Keratinocyte (primary cell): ENCODE measurements at regions not wholly inside any gene's neighbourhood (a gene's known extent, or its start where the extent isn't known, plus 50 kb on each side); places are given as distances from the start of the nearest gene placed in this dataset.

Source experiments
- DNase-seq: peaks from one replicate; pipeline ENCODE4 v3.0.0-alpha.2; 2011; ENCODE audit warnings: low read depth, missing footprints, low spot score
- FAIRE-seq: peaks from 2 replicates; lab custom pipeline; 2011; peaks lifted over from hg19 to GRCh38; lab: Jason Lieb, UNC
- H2AFZ ChIP-seq: 2 replicates; pipeline ENCODE4 v1.6.0; 2012; ENCODE audit warnings: low read length, control low read depth, inconsistent platforms; ENCODE audit not compliant: control insufficient read depth
- H3K27ac ChIP-seq: 2 replicates; pipeline ENCODE4 v1.5.1; 2011; ENCODE audit warnings: low read length; ENCODE audit not compliant: control insufficient read depth, insufficient read depth
- H3K27me3 ChIP-seq: 3 replicates; pipeline ENCODE4 v1.6.0; 2011; ENCODE audit warnings: low read length; ENCODE audit not compliant: control insufficient read depth, insufficient read depth; ENCODE audit errors: extremely low read depth
- H3K36me3 ChIP-seq, 2 experiments: 2 replicates in 1 of 2; 3 replicates in 1 of 2; pipeline ENCODE4 v1.5.1; 2011; ENCODE audit warnings: low read length in 2 of 2, mild to moderate bottlenecking in 1 of 2; ENCODE audit not compliant: control insufficient read depth in 2 of 2, insufficient read depth in 2 of 2; ENCODE audit errors: extremely low read depth in 1 of 2
- H3K4me1 ChIP-seq: 3 replicates; pipeline ENCODE4 v1.5.1; 2011; ENCODE audit warnings: low read length; ENCODE audit not compliant: control insufficient read depth, insufficient read depth; ENCODE audit errors: extremely low read depth
- H3K4me2 ChIP-seq: 3 replicates; pipeline ENCODE4 v1.6.0; 2011; ENCODE audit warnings: low read depth, low read length; ENCODE audit not compliant: control insufficient read depth, insufficient read depth; ENCODE audit errors: extremely low read depth
- H3K4me3 ChIP-seq, 3 experiments: fragments of 200-600 bp in 1 of 3; sonication (generic) in 1 of 3; 2 replicates in 2 of 3; 3 replicates in 1 of 3; pipeline ENCODE4 v1.5.1; 2011 to 2016; ENCODE audit warnings: low read length in 3 of 3, mild to moderate bottlenecking in 3 of 3, control low read depth in 2 of 3, inconsistent platforms in 1 of 3, low read depth in 1 of 3, mixed read lengths in 1 of 3, mixed run types in 1 of 3, moderate library complexity in 1 of 3; ENCODE audit not compliant: control insufficient read depth in 2 of 3, insufficient read depth in 2 of 3; ENCODE audit errors: extremely low read depth in 1 of 3
- H3K79me2 ChIP-seq: 2 replicates; pipeline ENCODE4 v1.6.0; 2012; ENCODE audit warnings: low read length; ENCODE audit not compliant: control insufficient read depth, insufficient read depth
- H3K9ac ChIP-seq: 3 replicates; pipeline ENCODE4 v1.6.0; 2011; ENCODE audit warnings: low read length; ENCODE audit not compliant: control insufficient read depth, insufficient read depth; ENCODE audit errors: extremely low read depth
- H3K9me1 ChIP-seq: 3 replicates; pipeline ENCODE4 v1.6.0; 2011; ENCODE audit warnings: low read length; ENCODE audit not compliant: control insufficient read depth, insufficient read depth; ENCODE audit errors: extremely low read depth
- H3K9me3 ChIP-seq: 2 replicates; pipeline ENCODE4 v1.5.1; 2012; ENCODE audit warnings: low read depth, low read length; ENCODE audit not compliant: control insufficient read depth
- H4K20me1 ChIP-seq: 3 replicates; pipeline ENCODE4 v1.6.0; 2011; ENCODE audit warnings: low read length; ENCODE audit not compliant: control insufficient read depth, insufficient read depth; ENCODE audit errors: extremely low read depth
- EZH2 ChIP-seq: IDR thresholded peaks from one replicate; pipeline ENCODE4 v1.6.1; 2012; ENCODE audit warnings: inconsistent platforms, mild to moderate bottlenecking, low read length, moderate library complexity
- dilution Hi-C: fragments of 300-500 bp; cut with MboI; formaldehyde crosslinking; loops from one replicate; pipeline ENCODE4 v1.7.0; 2020; ENCODE audit warnings: low sequenced_read_pairs; ENCODE audit not compliant: extremely low pct_ligation_motif_present
- TF ChIP-seq, protein P1 (sequence below), 3 experiments: IDR thresholded peaks in 1 of 3; conservative IDR thresholded peaks in 1 of 3; optimal IDR thresholded peaks in 1 of 3; 2 replicates in 2 of 3; 3 replicates in 1 of 3; pipeline versions ENCODE3 to v1.5.1; 2011; ENCODE audit warnings: low read length in 3 of 3, mild to moderate bottlenecking in 3 of 3, moderate library complexity in 2 of 3, control low read depth in 1 of 3, inconsistent platforms in 1 of 3; ENCODE audit not compliant: insufficient read depth in 2 of 3; ENCODE audit errors: extremely low read depth in 1 of 3

DNA sequence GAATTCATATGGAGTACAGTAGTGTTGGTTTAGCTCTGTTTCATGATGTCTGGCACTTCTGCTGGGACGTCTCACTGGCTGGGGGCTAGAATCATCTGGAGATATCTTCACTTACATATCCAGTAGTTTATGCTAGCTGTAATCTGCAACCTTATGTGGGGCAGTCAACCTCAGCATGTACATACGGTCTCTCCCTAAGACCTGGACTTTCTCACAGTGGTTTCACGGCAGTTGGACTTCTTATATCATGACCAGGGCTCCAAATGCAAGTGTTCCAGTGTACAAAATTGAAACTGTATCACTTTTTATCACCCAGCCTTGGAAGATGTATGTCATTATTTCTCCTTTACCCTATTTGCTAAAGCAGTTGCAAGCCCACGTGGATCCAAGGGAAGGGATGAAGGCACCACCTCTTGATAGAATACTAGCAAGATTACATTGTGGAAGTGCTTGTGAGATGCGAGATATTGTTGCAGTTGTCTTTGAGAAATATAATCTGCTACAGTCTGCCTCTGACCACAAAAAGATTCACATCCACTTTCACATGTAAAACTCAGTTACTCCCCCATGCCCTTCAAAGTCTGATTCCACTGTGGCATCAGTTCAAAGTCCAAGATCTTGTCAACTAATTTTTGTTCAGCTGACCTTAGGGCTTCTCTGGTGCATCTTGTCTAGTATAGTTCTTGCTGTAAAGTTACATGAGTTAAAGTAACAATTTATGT is 316.6 kb upstream of the NCAM1 start:
- Histone ChIP-seq H3K4me1 (no peaks in the 10 kb centered on the region), H2AFZ (no peak overlapping the region), H3K9me3 (no peaks in the 10 kb centered on the region), H3K36me3 (no peaks in the 10 kb centered on the region), H3K27me3 (no peaks in the 10 kb centered on the region), H3K9ac (no peak overlapping the region), H3K27ac (no peak overlapping the region), H3K9me1 (no peaks in the 10 kb centered on the region), H3K79me2 (no peaks in the 10 kb centered on the region), H4K20me1 (no peaks in the 10 kb centered on the region), H3K4me3 (no peak overlapping the region), H3K4me2 (no peak overlapping the region)
- DNase-seq (no peak), FAIRE-seq (no peak)
- dilution Hi-C loops, result no loop called here
- TF ChIP-seq, protein P1, sequence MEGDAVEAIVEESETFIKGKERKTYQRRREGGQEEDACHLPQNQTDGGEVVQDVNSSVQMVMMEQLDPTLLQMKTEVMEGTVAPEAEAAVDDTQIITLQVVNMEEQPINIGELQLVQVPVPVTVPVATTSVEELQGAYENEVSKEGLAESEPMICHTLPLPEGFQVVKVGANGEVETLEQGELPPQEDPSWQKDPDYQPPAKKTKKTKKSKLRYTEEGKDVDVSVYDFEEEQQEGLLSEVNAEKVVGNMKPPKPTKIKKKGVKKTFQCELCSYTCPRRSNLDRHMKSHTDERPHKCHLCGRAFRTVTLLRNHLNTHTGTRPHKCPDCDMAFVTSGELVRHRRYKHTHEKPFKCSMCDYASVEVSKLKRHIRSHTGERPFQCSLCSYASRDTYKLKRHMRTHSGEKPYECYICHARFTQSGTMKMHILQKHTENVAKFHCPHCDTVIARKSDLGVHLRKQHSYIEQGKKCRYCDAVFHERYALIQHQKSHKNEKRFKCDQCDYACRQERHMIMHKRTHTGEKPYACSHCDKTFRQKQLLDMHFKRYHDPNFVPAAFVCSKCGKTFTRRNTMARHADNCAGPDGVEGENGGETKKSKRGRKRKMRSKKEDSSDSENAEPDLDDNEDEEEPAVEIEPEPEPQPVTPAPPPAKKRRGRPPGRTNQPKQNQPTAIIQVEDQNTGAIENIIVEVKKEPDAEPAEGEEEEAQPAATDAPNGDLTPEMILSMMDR (optimal IDR thresholded peaks at IDR 0.05 in 1 of 3, IDR thresholded peaks at IDR 0.05 in 1 of 3, conservative IDR thresholded peaks at IDR 0.05 in 1 of 3; ENCODE audit: extremely low read depth in 1 of 3, insufficient read depth in 2 of 3, low read length in 3 of 3), result no peak
- TF ChIP-seq EZH2, result no peak

DNA sequence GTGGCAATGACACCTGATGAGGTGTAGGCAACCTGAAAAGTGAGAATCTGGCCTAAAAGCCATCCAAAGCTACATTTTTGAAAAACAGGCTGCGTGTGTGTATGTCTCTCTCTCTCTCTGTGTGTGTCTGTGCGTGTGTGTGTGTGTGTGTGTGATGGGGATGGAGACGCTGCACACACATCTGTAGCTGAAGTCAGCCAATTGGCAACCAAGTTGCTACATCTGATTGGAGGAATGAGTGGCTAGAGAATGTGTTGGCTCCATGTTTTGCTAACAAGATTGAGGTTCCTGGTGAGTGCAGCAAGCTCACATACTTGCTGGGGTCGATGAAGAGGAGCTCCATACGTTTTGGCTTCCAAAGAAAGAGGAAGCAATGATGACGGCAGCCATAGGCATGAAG is 311.4 kb upstream of the NCAM1 start:
- no peaks in the 10 kb centered on the region for H3K36me3 ChIP-seq
- no peak for TF ChIP-seq EZH2
- FAIRE-seq (no peak), DNase-seq (no peak)
- H3K9me1 ChIP-seq, result no peaks in the 10 kb centered on the region
- no peak overlapping the region for H3K4me3 ChIP-seq
- H3K27me3 ChIP-seq, result no peaks in the 10 kb centered on the region
- no peaks in the 10 kb centered on the region for H3K79me2 ChIP-seq
- H3K4me2 ChIP-seq, result no peak overlapping the region
- H3K4me1 ChIP-seq, result peaks cover 9% of the 10 kb centered on the region
- no peaks in the 10 kb centered on the region for H3K9me3 ChIP-seq
- dilution Hi-C loops, result no loop called here
- H3K27ac ChIP-seq, result no peak overlapping the region
- H2AFZ ChIP-seq, result no peak overlapping the region
- no peak overlapping the region for H3K9ac ChIP-seq
- H4K20me1 ChIP-seq, result no peaks in the 10 kb centered on the region

DNA sequence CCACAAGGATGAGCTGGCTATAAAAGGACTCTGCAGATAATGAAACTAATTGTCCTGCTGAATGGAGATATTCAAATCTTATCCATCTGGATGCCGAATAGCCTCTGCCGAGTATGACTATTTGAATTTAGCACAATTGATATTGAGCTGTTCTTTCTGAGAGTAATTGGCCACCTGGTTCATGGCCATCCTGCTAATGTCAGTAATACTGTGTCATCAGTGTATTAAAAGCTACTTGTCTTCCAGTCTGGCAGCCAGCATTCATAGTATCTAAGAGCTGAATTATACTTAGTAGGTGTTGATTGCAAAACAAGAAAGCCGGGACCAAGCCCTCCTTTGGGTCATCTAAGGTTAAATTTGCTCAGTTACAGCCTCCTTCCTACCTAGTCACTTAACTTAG is 310.7 kb upstream of the NCAM1 start:
- H3K27ac ChIP-seq, result no peak overlapping the region
- H3K9me3 ChIP-seq, result no peaks in the 10 kb centered on the region
- no peaks in the 10 kb centered on the region for H3K9me1 ChIP-seq
- H3K4me2 ChIP-seq, result no peak overlapping the region
- H3K4me3 ChIP-seq, result no peak overlapping the region
- H3K9ac ChIP-seq, result no peak overlapping the region
- no peaks in the 10 kb centered on the region for H3K36me3 ChIP-seq
- H3K4me1 ChIP-seq, result peaks cover 9% of the 10 kb centered on the region
- no peak overlapping the region for H2AFZ ChIP-seq
- no peak for TF ChIP-seq EZH2
- TF ChIP-seq, protein P1 (optimal IDR thresholded peaks at IDR 0.05 in 1 of 3, IDR thresholded peaks at IDR 0.05 in 1 of 3, conservative IDR thresholded peaks at IDR 0.05 in 1 of 3; ENCODE audit: extremely low read depth in 1 of 3, insufficient read depth in 2 of 3, low read length in 3 of 3), result no peak
- no peaks in the 10 kb centered on the region for H4K20me1 ChIP-seq
- DNase-seq (no peak), FAIRE-seq (no peak)
- no peaks in the 10 kb centered on the region for H3K79me2 ChIP-seq
- dilution Hi-C loops, result no loop called here
- H3K27me3 ChIP-seq, result no peaks in the 10 kb centered on the region
